ENCODE measurements at regions not wholly inside any gene's neighbourhood (a gene's known extent, or its start where the extent isn't known, plus 50 kb on each side); places are given as distances from the start of the nearest gene placed in this dataset.

- in situ Hi-C loops (cut with MboI; ENCODE audit: low sequenced_read_pairs, unreplicated experiment): no loop called here
- no peak for TF ChIP-seq CTCF (IDR thresholded peaks at IDR 0.05; ENCODE audit: borderline replicate concordance, control extremely low read depth, extremely low read depth, insufficient read depth, missing control alignments)
- no peak for DNase-seq (ENCODE audit: low spot score)
Measured at GRCh38 chr10:9427209-9427608, 1372.7 kb downstream of the GATA3 start.

- DNase-seq (ENCODE audit: low spot score): no peak
- in situ Hi-C loops (cut with MboI; ENCODE audit: low sequenced_read_pairs, unreplicated experiment): no loop called here
- TF ChIP-seq CTCF (IDR thresholded peaks at IDR 0.05; ENCODE audit: borderline replicate concordance, control extremely low read depth, extremely low read depth, insufficient read depth, missing control alignments): no peak
Measured at GRCh38 chr10:9437131-9437530, 1382.6 kb downstream of the GATA3 start.

- no peak for TF ChIP-seq CTCF (IDR thresholded peaks at IDR 0.05; ENCODE audit: borderline replicate concordance, control extremely low read depth, extremely low read depth, insufficient read depth, missing control alignments)
- in situ Hi-C loops (cut with MboI; ENCODE audit: low sequenced_read_pairs, unreplicated experiment): no loop called here
Measured at GRCh38 chr10:9443758-9444157, 1389.3 kb downstream of the GATA3 start.

GRCh38 chr10:9449530-9449929 is 1395.0 kb downstream of the GATA3 start:
- no peak for DNase-seq (ENCODE audit: low spot score)
- no peak for TF ChIP-seq CTCF (IDR thresholded peaks at IDR 0.05; ENCODE audit: borderline replicate concordance, control extremely low read depth, extremely low read depth, insufficient read depth, missing control alignments)
- in situ Hi-C loops (cut with MboI; ENCODE audit: low sequenced_read_pairs, unreplicated experiment): no loop called here

More at GRCh38 chr10:9443758-9444157, 1389.3 kb downstream of the GATA3 start:
- no peak for DNase-seq (ENCODE audit: low spot score)

- no peak for DNase-seq (ENCODE audit: low spot score)
- in situ Hi-C loops (cut with MboI; ENCODE audit: low sequenced_read_pairs, unreplicated experiment): no loop called here
- TF ChIP-seq CTCF (IDR thresholded peaks at IDR 0.05; ENCODE audit: borderline replicate concordance, control extremely low read depth, extremely low read depth, insufficient read depth, missing control alignments): no peak
Measured at GRCh38 chr10:9450801-9451200, 1396.3 kb downstream of the GATA3 start.

- in situ Hi-C loops (cut with MboI; ENCODE audit: low sequenced_read_pairs, unreplicated experiment): no loop called here
- TF ChIP-seq CTCF (IDR thresholded peaks at IDR 0.05; ENCODE audit: borderline replicate concordance, control extremely low read depth, extremely low read depth, insufficient read depth, missing control alignments): no peak
- no peak for DNase-seq (ENCODE audit: low spot score)
Measured at GRCh38 chr10:9451211-9451773, 1396.8 kb downstream of the GATA3 start.
